Liver (tissue), 8 donors: ENCODE measurements at regions not wholly inside any gene's neighbourhood (a gene's known extent, or its start where the extent isn't known, plus 50 kb on each side); places are given as distances from the start of the nearest gene placed in this dataset.

Source experiments
- DNase-seq: peaks from one replicate; pipeline ENCODE4 v3.0.0-alpha.2; 2017; ENCODE audit warnings: low spot score
- H3K27ac ChIP-seq, 2 donors: one replicate each; pipeline ENCODE4 v1.7.0; 2013; ENCODE audit warnings: inconsistent platforms in 2 of 2, low read length in 2 of 2, control low read depth in 1 of 2, low read depth in 1 of 2, mild to moderate bottlenecking in 1 of 2
- H3K27me3 ChIP-seq, 4 donors: one replicate each; pipeline versions ENCODE4 v1.6.1 to v1.7.0; 2013; ENCODE audit warnings: low read length in 3 of 4, inconsistent platforms in 1 of 4, mild to moderate bottlenecking in 1 of 4, moderate library complexity in 1 of 4; ENCODE audit not compliant: control insufficient read depth in 4 of 4, insufficient read depth in 4 of 4
- H3K36me3 ChIP-seq, 4 donors: one replicate each; pipeline versions ENCODE4 v1.6.1 to v1.7.0; 2013; ENCODE audit warnings: low read length in 3 of 4, mild to moderate bottlenecking in 3 of 4, low read depth in 1 of 4, moderate library complexity in 1 of 4; ENCODE audit not compliant: control insufficient read depth in 4 of 4, insufficient read depth in 3 of 4
- H3K4me1 ChIP-seq, 4 donors: one replicate each; pipeline versions ENCODE4 v1.6.1 to v1.7.0; 2013; ENCODE audit warnings: low read length in 3 of 4, mild to moderate bottlenecking in 3 of 4, moderate library complexity in 1 of 4; ENCODE audit not compliant: control insufficient read depth in 4 of 4, insufficient read depth in 4 of 4
- H3K4me3 ChIP-seq, 3 donors: one replicate each; pipeline versions ENCODE4 v1.6.1 to v1.7.0; 2013; ENCODE audit warnings: low read length in 3 of 3, control low read depth in 1 of 3, low read depth in 1 of 3, mild to moderate bottlenecking in 1 of 3
- H3K9ac ChIP-seq, 2 donors: one replicate each; pipeline ENCODE4 v1.7.0; 2013; ENCODE audit warnings: low read length in 2 of 2, mild to moderate bottlenecking in 2 of 2, moderate library complexity in 2 of 2, control low read depth in 1 of 2, low read depth in 1 of 2
- H3K9me3 ChIP-seq, 4 donors: one replicate each; pipeline versions ENCODE4 v1.6.1 to v1.7.0; 2013; ENCODE audit warnings: low read length in 3 of 4; ENCODE audit not compliant: control insufficient read depth in 4 of 4
- CTCF ChIP-seq: fragments of 150-350 bp; IDR thresholded peaks from 2 replicates; pipeline ENCODE4 v1.5.1; 2017; ENCODE audit warnings: improper control_type of control experiment, low read depth, low read length; ENCODE audit not compliant: missing input control
- EGR1 ChIP-seq, 2 donors: IDR thresholded peaks; 2 replicates each; pipeline ENCODE4 v1.6.1; 2016 to 2018; ENCODE audit warnings: antibody characterized with exemption in 2 of 2, low read depth in 2 of 2
- FOXA1 ChIP-seq: IDR thresholded peaks from 2 replicates; pipeline ENCODE4 v1.6.1; 2016; ENCODE audit warnings: antibody characterized with exemption
- FOXA2 ChIP-seq: IDR thresholded peaks from 2 replicates; pipeline ENCODE4 v1.6.1; 2016; ENCODE audit warnings: antibody characterized with exemption
- GABPA ChIP-seq, 2 donors: IDR thresholded peaks in 1 of 2; conservative IDR thresholded peaks in 1 of 2; 2 replicates each; pipeline ENCODE4 v1.6.1; 2016; ENCODE audit warnings: antibody characterized with exemption in 2 of 2, mild to moderate bottlenecking in 1 of 2, moderate library complexity in 1 of 2
- HNF4G ChIP-seq: IDR thresholded peaks from 2 replicates; pipeline ENCODE4 v1.6.1; 2016; ENCODE audit warnings: antibody characterized with exemption
- JUND ChIP-seq, 2 donors: IDR thresholded peaks; 2 replicates each; pipeline ENCODE4 v1.6.1; 2016; ENCODE audit warnings: antibody characterized with exemption in 2 of 2
- MAX ChIP-seq: IDR thresholded peaks from 2 replicates; pipeline ENCODE4 v1.6.1; 2016; ENCODE audit warnings: antibody characterized with exemption
- RAD21 ChIP-seq, 2 donors: IDR thresholded peaks; 2 replicates each; pipeline ENCODE4 v1.6.1; 2016; ENCODE audit warnings: antibody characterized with exemption in 2 of 2, mild to moderate bottlenecking in 2 of 2
- REST ChIP-seq: IDR thresholded peaks from 2 replicates; pipeline ENCODE4 v1.6.1; 2016; ENCODE audit warnings: antibody characterized with exemption, mild to moderate bottlenecking
- RXRA ChIP-seq, 2 donors: IDR thresholded peaks; 2 replicates each; pipeline ENCODE4 v1.6.1; 2017 to 2018; ENCODE audit warnings: antibody characterized with exemption in 2 of 2, mild to moderate bottlenecking in 1 of 2
- SP1 ChIP-seq: IDR thresholded peaks from 2 replicates; pipeline ENCODE4 v1.6.1; 2018; ENCODE audit warnings: antibody characterized with exemption, mild to moderate bottlenecking
- TAF1 ChIP-seq: conservative IDR thresholded peaks from 2 replicates; pipeline ENCODE4 v1.6.1; 2016; ENCODE audit warnings: antibody characterized with exemption, mild to moderate bottlenecking
- YY1 ChIP-seq: IDR thresholded peaks from 2 replicates; pipeline ENCODE4 v1.6.1; 2016; ENCODE audit warnings: antibody characterized with exemption, mild to moderate bottlenecking
- ZBTB33 ChIP-seq: IDR thresholded peaks from 2 replicates; pipeline ENCODE4 v1.6.1; 2016; ENCODE audit warnings: antibody characterized with exemption
- WGBS: extraction: QIAGEN DNeasy Blood & Tissue Kit; methylation state at CpG from one replicate; pipeline ENCODE4 v1.1.7; 2013; 5-methylcytosine and 5-hydroxymethylcytosine counted together
- donor health status: healthy.
- donor health status: healthy.
- donor health status: healthy.
- donor health status: healthy.
- donor health status: healthy.

GRCh38 chr14:94998110-94998509 lies 159.2 kb downstream of the DICER1 start:
- no peaks in the 10 kb centered on the region for H3K9me3 ChIP-seq

More at GRCh38 chr14:94998110-94998509, 159.2 kb downstream of the DICER1 start:
- no peak for TF ChIP-seq TAF1
- TF ChIP-seq RXRA (IDR thresholded peaks at IDR 0.05), result no peak
- no peak for TF ChIP-seq FOXA1
- TF ChIP-seq SP1, result no peak
- TF ChIP-seq MAX, result no peak
- TF ChIP-seq ZBTB33, result no peak
- TF ChIP-seq GABPA (IDR thresholded peaks at IDR 0.05 in 1 of 2, conservative IDR thresholded peaks at IDR 0.05 in 1 of 2), result no peak
- TF ChIP-seq REST, result no peak
- TF ChIP-seq YY1, result no peak
- no peak for TF ChIP-seq JUND (IDR thresholded peaks at IDR 0.05)
- TF ChIP-seq EGR1 (IDR thresholded peaks at IDR 0.05; ENCODE audit: low read depth in 2 of 2), result no peak
- TF ChIP-seq HNF4G, result no peak
- no peak for TF ChIP-seq RAD21 (IDR thresholded peaks at IDR 0.05)
- TF ChIP-seq FOXA2, result no peak
- no peak for TF ChIP-seq CTCF
- no peaks in the 10 kb centered on the region for H3K4me1 ChIP-seq
- no peak overlapping the region for H3K9ac ChIP-seq
- DNase-seq, result no peak
- H3K36me3 ChIP-seq, result no peaks in the 10 kb centered on the region
- WGBS, result 74% methylated on average over 2 of the region's 2 CpGs
- peaks cover 0 to 11% (median 1%) of the 10 kb centered on the region in 4 donors for H3K27me3 ChIP-seq
- no peak overlapping the region for H3K27ac ChIP-seq
- no peak overlapping the region for H3K4me3 ChIP-seq
